ENCODE measurements at regions not wholly inside any gene's neighbourhood (a gene's known extent, or its start where the extent isn't known, plus 50 kb on each side); places are given as distances from the start of the nearest gene placed in this dataset.

- no peak for DNase-seq (ENCODE audit: low spot score)
Measured at GRCh38 chr6:168883410-168884049, 370.1 kb downstream of the THBS2 start.

GRCh38 chr6:168880271-168880670, 373.4 kb downstream of the THBS2 start:
- no peak for DNase-seq (ENCODE audit: low spot score)

DNA sequence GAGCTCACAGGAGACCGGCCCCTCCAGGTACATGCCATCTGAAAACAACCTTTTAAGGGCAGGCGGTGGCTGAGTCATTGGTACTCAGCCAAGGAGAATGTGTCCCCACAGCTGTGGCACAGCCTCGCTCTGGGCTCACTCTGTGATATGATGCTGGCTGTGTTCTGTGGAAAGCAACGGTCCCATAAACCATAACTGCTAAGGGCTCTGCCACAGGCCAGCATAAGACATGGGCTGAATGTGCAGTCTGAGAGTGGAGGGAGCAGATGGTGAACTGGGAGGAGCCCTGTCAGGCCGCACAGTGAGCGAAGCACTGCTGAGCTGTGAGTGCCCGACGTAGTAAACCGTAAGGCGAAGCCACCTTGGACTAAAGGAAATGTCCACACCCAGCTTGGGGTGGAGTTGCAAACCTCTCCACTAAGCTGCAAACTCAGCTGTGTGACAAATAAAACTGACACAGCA, 375.8 kb downstream of the THBS2 start:
- no peak for DNase-seq (ENCODE audit: low spot score)

GRCh38 chr6:168876956-168877355, 376.7 kb downstream of the THBS2 start:
- DNase-seq (ENCODE audit: low spot score) = no peak

- no peak for DNase-seq (ENCODE audit: low spot score)
Measured at GRCh38 chr6:168875811-168876576, 377.7 kb downstream of the THBS2 start.

DNA sequence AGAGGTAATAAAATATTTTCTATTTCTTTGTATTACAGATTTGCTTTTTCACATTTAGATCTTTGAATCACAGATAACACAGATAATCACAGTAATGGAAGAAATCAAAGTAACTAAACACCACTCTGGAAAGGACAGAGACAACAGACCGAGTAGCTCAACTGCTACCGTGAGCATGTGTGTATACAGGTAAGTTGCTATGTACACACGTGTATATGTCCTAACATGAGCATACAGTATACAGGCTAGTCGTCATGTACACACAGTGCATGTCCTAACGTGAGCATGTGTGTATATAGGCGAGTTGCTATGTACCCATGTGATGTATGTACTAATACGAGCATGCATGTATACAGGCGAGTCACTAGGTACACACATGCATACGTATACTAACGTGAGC, 379.0 kb downstream of the THBS2 start:
- no peak for DNase-seq (ENCODE audit: low spot score)

GRCh38 chr6:168873278-168874190, 380.1 kb downstream of the THBS2 start:
- DNase-seq (ENCODE audit: low spot score) = no peak

DNA sequence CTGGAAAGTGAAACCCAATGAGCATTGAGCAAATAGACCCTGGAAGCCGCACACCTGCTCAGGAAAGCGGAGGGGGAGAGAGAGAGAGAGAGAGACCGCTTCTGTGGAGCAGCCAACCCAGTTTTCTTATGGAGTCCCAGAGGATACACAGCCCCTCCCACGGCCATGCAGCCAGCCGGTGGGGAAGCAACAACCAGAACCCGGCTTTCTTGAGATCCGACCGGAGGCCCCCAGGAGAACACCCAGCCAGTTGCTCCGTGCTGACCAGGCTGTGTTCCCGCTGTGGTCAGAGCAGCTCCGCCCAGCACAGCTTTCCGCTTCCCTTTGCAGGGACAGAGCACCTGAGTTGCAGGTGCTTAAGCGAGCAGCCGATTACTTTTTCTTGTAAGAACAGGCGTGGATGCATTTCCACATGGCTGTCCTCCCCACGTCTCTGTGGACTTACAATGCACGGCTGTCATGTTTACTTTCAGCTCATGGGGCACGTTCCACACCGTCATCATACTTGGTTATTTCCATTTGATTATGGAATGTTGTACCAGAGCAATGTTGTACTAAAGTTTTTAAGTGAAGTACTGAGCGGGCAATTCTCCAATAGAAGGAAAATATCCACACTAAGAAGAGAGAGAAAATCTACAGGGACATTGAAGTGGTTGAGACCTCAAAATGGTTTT, 381.9 kb downstream of the THBS2 start:
- no peak for DNase-seq (ENCODE audit: low spot score)

DNA sequence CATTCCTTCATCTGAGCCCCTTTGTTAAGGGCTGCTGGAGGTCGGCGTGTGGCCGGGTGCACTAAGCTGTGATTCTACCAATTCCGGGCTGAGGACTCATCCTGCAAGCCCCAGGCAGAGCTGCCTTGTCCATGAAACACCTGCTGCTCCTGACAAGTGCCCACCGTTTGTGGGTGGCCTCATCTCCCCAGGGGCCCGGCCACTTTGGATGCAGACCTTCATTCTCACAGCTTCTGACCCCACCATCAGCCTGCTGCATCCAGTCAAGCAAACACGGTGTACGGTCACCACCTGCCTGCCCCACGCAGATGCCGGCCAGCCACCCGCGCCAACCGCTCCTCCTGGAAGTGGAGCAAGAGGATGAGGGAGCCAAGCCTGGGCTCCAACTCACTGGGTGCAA, 382.7 kb downstream of the THBS2 start:
- DNase-seq (ENCODE audit: low spot score) = no peak

- DNase-seq (ENCODE audit: low spot score) = no peak
Measured at GRCh38 chr6:168867247-168868102, 386.2 kb downstream of the THBS2 start.

GRCh38 chr6:168866534-168866933, 387.1 kb downstream of the THBS2 start:
- DNase-seq (ENCODE audit: low spot score) = no peak

DNA sequence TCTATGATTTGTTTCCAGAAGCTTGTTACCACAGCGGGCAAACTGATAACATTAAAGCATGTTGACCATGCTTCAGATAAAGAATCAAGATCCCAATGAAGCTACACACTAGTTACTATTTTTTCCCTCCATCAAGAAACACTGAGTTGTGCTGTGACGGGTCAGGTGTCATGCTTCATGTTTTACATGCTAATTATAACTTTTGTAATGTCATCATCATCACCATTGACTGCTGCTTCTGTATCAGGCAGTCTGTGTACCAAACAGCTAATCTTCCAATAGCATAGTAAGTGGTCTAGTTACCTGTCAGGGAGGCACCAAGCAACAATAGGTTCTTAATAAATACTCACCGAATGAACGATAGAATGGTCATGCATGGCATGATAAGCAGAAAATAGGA, 388.1 kb downstream of the THBS2 start:
- no peak for DNase-seq (ENCODE audit: low spot score)

DNA sequence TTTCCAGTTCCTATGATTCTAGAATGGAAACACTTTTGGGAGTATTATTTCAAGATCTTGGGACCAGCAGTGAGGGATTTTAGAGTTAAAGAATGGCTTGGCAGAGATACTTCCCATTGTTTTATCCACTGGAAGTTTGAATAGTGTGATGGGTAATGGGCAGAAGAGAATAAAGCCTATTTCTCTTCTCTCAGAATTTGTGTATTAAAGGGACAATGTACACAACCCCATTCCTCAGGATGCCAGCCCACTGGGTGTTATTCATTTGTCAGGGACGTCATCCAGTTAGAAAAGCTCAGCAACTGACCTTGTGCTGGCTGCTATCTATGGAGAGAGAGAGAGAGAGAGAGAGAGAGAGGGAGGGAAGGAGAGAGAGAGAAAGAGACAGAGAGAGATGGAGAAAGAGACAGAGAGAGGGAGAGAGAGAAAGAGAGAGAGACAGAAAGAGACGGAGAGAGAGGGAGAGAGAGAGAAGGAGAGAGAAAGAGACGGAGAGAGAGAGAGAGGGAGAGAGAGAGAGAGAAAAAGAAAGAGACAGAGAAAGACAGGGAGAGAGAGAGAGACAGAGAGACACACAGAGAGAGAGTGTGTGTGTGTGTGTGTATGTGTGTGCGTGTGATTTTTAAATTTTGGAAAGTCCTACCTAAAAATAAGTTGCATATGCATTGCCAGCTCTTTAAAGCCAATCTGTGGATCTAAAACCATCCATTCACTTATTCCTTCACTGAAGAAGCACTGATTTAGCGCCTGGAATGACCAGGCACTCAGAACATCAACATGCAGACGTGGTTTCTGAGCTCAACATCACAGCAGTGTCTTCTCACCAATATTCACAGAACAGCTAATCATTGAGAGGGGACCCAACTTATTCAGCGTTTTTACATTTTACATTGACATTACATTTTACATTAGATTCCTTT, 388.8 kb downstream of the THBS2 start:
- no peak for DNase-seq (ENCODE audit: low spot score)

- no peak for DNase-seq (ENCODE audit: low spot score)
Measured at GRCh38 chr6:168863467-168863866, 390.2 kb downstream of the THBS2 start.

- no peak for DNase-seq (ENCODE audit: low spot score)
Measured at GRCh38 chr6:168862346-168862980, 391.2 kb downstream of the THBS2 start.

DNA sequence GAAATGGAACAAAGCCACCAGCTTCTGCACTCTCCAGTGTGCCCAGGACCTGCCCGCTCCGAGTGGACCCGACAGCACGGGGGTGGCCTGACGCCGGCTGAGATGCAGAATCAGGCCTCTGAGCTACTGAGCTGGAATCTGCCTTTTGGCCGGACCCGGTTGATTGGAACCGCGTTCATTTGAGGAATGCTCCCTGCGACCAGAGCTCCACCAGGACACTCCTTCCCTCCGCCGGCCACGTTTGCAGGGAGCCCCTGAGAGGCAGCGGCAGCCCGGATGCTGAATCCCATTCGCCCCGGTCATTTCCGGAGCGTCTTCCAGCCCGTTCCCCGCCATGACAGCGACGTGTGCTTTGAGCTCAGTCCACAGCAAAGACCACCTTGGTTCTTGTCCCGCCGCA, 392.7 kb downstream of the THBS2 start:
- DNase-seq (ENCODE audit: low spot score) = no peak

GRCh38 chr6:168860341-168860740, 393.3 kb downstream of the THBS2 start:
- DNase-seq (ENCODE audit: low spot score) = no peak

DNA sequence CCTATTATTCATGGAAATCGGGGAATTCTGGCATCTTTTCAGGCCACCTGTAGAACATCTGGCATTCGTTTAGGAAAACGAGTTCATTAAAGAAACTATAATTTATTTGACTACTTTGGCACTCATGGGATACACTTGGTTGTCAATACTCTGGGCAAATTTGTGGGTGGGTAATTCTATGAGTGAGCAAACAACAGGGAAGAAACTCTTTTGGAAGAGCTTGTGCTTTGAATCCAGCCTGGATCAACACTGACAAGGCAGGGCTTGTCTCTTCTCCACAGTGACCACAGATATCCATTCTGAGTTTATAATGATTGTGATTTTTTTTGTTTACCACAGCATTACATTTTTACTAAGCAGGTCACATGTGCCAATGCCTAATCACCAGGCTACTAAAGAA, 394.7 kb downstream of the THBS2 start:
- DNase-seq (ENCODE audit: low spot score) = no peak

GRCh38 chr6:168856914-168857313, 396.7 kb downstream of the THBS2 start:
- DNase-seq (ENCODE audit: low spot score) = no peak

All from hematopoietic multipotent progenitor cell treated with erythropoietin and hydrocortisone succinate and interleukin-3 and kit ligand, for 17 days (in vitro differentiated cells).